H1 (cell line): ENCODE measurements at regions not wholly inside any gene's neighbourhood (a gene's known extent, or its start where the extent isn't known, plus 50 kb on each side); places are given as distances from the start of the nearest gene placed in this dataset.

ENCODE experiments used
- CEBPB ChIP-seq: IDR thresholded peaks from 2 replicates; pipeline ENCODE4 v1.6.1; 2012; ENCODE audit warnings: low read depth, low read length
- HDAC6 ChIP-seq: IDR thresholded peaks from one replicate; pipeline ENCODE4 v1.7.1; 2012; ENCODE audit warnings: low read depth, mild to moderate bottlenecking, inconsistent platforms, low read length, moderate library complexity
- RNF2 ChIP-seq: fragments of 200-900, 300-1000 bp; sonication (generic); IDR thresholded peaks from 2 replicates; pipeline ENCODE4 v1.7.1; 2016; ENCODE audit warnings: borderline replicate concordance, low read depth, mild to moderate bottlenecking, antibody characterized with exemption, low read length; ENCODE audit not compliant: poor library complexity, severe bottlenecking; ENCODE audit errors: missing control alignments

- TF ChIP-seq HDAC6, result no peak
- no peak for TF ChIP-seq CEBPB
- TF ChIP-seq RNF2, result no peak
Measured at GRCh38 chrX:78513971-78514738, 145.0 kb downstream of the RTL3 start (continued).
